ENCODE measurements at regions not wholly inside any gene's neighbourhood (a gene's known extent, or its start where the extent isn't known, plus 50 kb on each side); places are given as distances from the start of the nearest gene placed in this dataset.

GRCh38 chr18:25599443-25599842 lies 247.5 kb upstream of the ZNF521 start:
- Histone ChIP-seq H3K9me2 (ENCODE audit: low read depth, low read length) (no peaks in the 10 kb centered on the region), H3K79me2 (ENCODE audit: insufficient read depth, low read length) (no peaks in the 10 kb centered on the region), H3K9ac (ENCODE audit: low read length) (no peak overlapping the region), H4K20me1 (ENCODE audit: insufficient read depth, low read length) (no peaks in the 10 kb centered on the region), H3K27ac (ENCODE audit: low read depth, low read length, poor library complexity, severe bottlenecking) (no peak overlapping the region), H3K4me2 (ENCODE audit: low read length) (no peak overlapping the region), H3K36me3 (ENCODE audit: insufficient read depth, low read length) (no peaks in the 10 kb centered on the region), H3K9me3 (ENCODE audit: low read length) (no peaks in the 10 kb centered on the region), H2AFZ (ENCODE audit: low read length) (no peak overlapping the region), H3K27me3 (ENCODE audit: insufficient read depth, low read length) (no peaks in the 10 kb centered on the region), H3F3A (ENCODE audit: insufficient read depth, low read length) (no peaks in the 10 kb centered on the region), H3K4me3 (ENCODE audit: low read depth, low read length, poor library complexity, severe bottlenecking) (no peak overlapping the region), H3K4me1 (ENCODE audit: insufficient read depth, low read length, severe bottlenecking) (no peaks in the 10 kb centered on the region)
- TF ChIP-seq CTCF (IDR thresholded peaks at IDR 0.05; ENCODE audit: low read length) (no peak), EZH2 (IDR thresholded peaks at IDR 0.05; ENCODE audit: borderline replicate concordance, low read length) (no peak)

GRCh38 chr18:25597476-25597875 lies 245.5 kb upstream of the ZNF521 start:
- Histone ChIP-seq H4K20me1 (ENCODE audit: insufficient read depth, low read length) (no peaks in the 10 kb centered on the region), H3K9ac (ENCODE audit: low read length) (no peak overlapping the region), H2AFZ (ENCODE audit: low read length) (no peak overlapping the region), H3K27ac (ENCODE audit: low read depth, low read length, poor library complexity, severe bottlenecking) (no peak overlapping the region), H3K79me2 (ENCODE audit: insufficient read depth, low read length) (no peaks in the 10 kb centered on the region), H3K4me3 (ENCODE audit: low read depth, low read length, poor library complexity, severe bottlenecking) (no peak overlapping the region), H3K27me3 (ENCODE audit: insufficient read depth, low read length) (no peaks in the 10 kb centered on the region), H3F3A (ENCODE audit: insufficient read depth, low read length) (no peaks in the 10 kb centered on the region), H3K9me2 (ENCODE audit: low read depth, low read length) (no peaks in the 10 kb centered on the region), H3K36me3 (ENCODE audit: insufficient read depth, low read length) (no peaks in the 10 kb centered on the region), H3K4me1 (ENCODE audit: insufficient read depth, low read length, severe bottlenecking) (no peaks in the 10 kb centered on the region), H3K9me3 (ENCODE audit: low read length) (no peaks in the 10 kb centered on the region), H3K4me2 (ENCODE audit: low read length) (no peak overlapping the region)
- TF ChIP-seq EZH2 (IDR thresholded peaks at IDR 0.05; ENCODE audit: borderline replicate concordance, low read length), result no peak
- TF ChIP-seq CTCF (IDR thresholded peaks at IDR 0.05; ENCODE audit: low read length), result no peak

GRCh38 chr18:25595274-25596060 lies 243.5 kb upstream of the ZNF521 start:
- H3K36me3 ChIP-seq (ENCODE audit: insufficient read depth, low read length), result no peaks in the 10 kb centered on the region
- H3K4me3 ChIP-seq (ENCODE audit: low read depth, low read length, poor library complexity, severe bottlenecking), result no peak overlapping the region
- no peak overlapping the region for H3K27ac ChIP-seq (ENCODE audit: low read depth, low read length, poor library complexity, severe bottlenecking)
- no peaks in the 10 kb centered on the region for H3K9me3 ChIP-seq (ENCODE audit: low read length)
- H3K4me2 ChIP-seq (ENCODE audit: low read length), result no peak overlapping the region
- peaks cover 5% of the 10 kb centered on the region for H3K4me1 ChIP-seq (ENCODE audit: insufficient read depth, low read length, severe bottlenecking)
- no peaks in the 10 kb centered on the region for H3F3A ChIP-seq (ENCODE audit: insufficient read depth, low read length)
- no peak overlapping the region for H3K9ac ChIP-seq (ENCODE audit: low read length)
- no peaks in the 10 kb centered on the region for H3K9me2 ChIP-seq (ENCODE audit: low read depth, low read length)
- TF ChIP-seq EZH2 (IDR thresholded peaks at IDR 0.05; ENCODE audit: borderline replicate concordance, low read length), result no peak
- no peak for TF ChIP-seq CTCF (IDR thresholded peaks at IDR 0.05; ENCODE audit: low read length)
- no peaks in the 10 kb centered on the region for H3K79me2 ChIP-seq (ENCODE audit: insufficient read depth, low read length)
- no peaks in the 10 kb centered on the region for H4K20me1 ChIP-seq (ENCODE audit: insufficient read depth, low read length)
- H3K27me3 ChIP-seq (ENCODE audit: insufficient read depth, low read length), result no peaks in the 10 kb centered on the region
- H2AFZ ChIP-seq (ENCODE audit: low read length), result no peak overlapping the region

Data from OCI-LY1 (cell line).